ENCODE measurements at regions not wholly inside any gene's neighbourhood (a gene's known extent, or its start where the extent isn't known, plus 50 kb on each side); places are given as distances from the start of the nearest gene placed in this dataset.

GRCh38 chr4:45920861-45921260, 203.0 kb downstream of the GABRG1 start:
- TF ChIP-seq, protein P1, sequence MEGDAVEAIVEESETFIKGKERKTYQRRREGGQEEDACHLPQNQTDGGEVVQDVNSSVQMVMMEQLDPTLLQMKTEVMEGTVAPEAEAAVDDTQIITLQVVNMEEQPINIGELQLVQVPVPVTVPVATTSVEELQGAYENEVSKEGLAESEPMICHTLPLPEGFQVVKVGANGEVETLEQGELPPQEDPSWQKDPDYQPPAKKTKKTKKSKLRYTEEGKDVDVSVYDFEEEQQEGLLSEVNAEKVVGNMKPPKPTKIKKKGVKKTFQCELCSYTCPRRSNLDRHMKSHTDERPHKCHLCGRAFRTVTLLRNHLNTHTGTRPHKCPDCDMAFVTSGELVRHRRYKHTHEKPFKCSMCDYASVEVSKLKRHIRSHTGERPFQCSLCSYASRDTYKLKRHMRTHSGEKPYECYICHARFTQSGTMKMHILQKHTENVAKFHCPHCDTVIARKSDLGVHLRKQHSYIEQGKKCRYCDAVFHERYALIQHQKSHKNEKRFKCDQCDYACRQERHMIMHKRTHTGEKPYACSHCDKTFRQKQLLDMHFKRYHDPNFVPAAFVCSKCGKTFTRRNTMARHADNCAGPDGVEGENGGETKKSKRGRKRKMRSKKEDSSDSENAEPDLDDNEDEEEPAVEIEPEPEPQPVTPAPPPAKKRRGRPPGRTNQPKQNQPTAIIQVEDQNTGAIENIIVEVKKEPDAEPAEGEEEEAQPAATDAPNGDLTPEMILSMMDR (IDR thresholded peaks at IDR 0.05; ENCODE audit: poor library complexity, severe bottlenecking): no peak
- TF ChIP-seq POLR2AphosphoS5 (IDR thresholded peaks at IDR 0.05) (no peak), RAD21 (conservative IDR thresholded peaks at IDR 0.05) (no peak), EP300 (conservative IDR thresholded peaks at IDR 0.05; ENCODE audit: poor library complexity, severe bottlenecking) (no peak), TAF1 (IDR thresholded peaks at IDR 0.05; ENCODE audit: low read depth) (no peak), MXI1 (conservative IDR thresholded peaks at IDR 0.05; ENCODE audit: poor library complexity, severe bottlenecking) (no peak), EZH2 (IDR thresholded peaks at IDR 0.05; ENCODE audit: borderline replicate concordance, insufficient read depth, low read length, poor library complexity, severe bottlenecking) (no peak), REST (IDR thresholded peaks at IDR 0.05; ENCODE audit: borderline replicate concordance) (no peak)
